ENCODE measurements at regions not wholly inside any gene's neighbourhood (a gene's known extent, or its start where the extent isn't known, plus 50 kb on each side); places are given as distances from the start of the nearest gene placed in this dataset.
A peak's percentile ranks its signal among the peaks of the same experiment; 100 is the strongest.

GRCh38 chr10:91156196-91156595 is 64.3 kb upstream of the PCGF5 start:
- Histone ChIP-seq H3K27ac (no peak overlapping the region), H3K27me3 (no peaks in the 10 kb centered on the region), H3K4me3 (no peak overlapping the region), H3K4me1 (no peaks in the 10 kb centered on the region), H3K9me3 (no peaks in the 10 kb centered on the region), H3K36me3 (no peaks in the 10 kb centered on the region)
- DNase-seq: no peak
- intact Hi-C loops (cut with DNase I): no loop called here
- no peak for TF ChIP-seq POLR2AphosphoS5 (IDR thresholded peaks at IDR 0.05)
- TF ChIP-seq POLR2A (IDR thresholded peaks at IDR 0.05): no peak
- WGBS, 2 donors: 62 to 82% methylated on average over 2 of the region's 2 CpGs

GRCh38 chr10:91159254-91159783 is 61.1 kb upstream of the PCGF5 start:
- intact Hi-C loops (cut with DNase I): no loop called here
- no peaks in the 10 kb centered on the region for H3K9me3 ChIP-seq
- H3K4me1 ChIP-seq: peaks cover 0 to 16% (median 11%) of the 10 kb centered on the region in 4 donors
- no peak for DNase-seq
- no peaks in the 10 kb centered on the region for H3K36me3 ChIP-seq
- 85 to 88% methylated on average over 2 of the region's 2 CpGs for WGBS, 2 donors
- H3K4me3 ChIP-seq: no peak overlapping the region
- H3K27ac ChIP-seq: no peak overlapping the region
- no peak for TF ChIP-seq POLR2A (IDR thresholded peaks at IDR 0.05)
- no peaks in the 10 kb centered on the region for H3K27me3 ChIP-seq

- no peaks in the 10 kb centered on the region for H3K27me3 ChIP-seq
- no peak for DNase-seq
- WGBS, 2 donors: 8 to 10% methylated on average over 13 of the region's 13 CpGs
- TF ChIP-seq CTCF (IDR thresholded peaks at IDR 0.05) (no peak), POLR2AphosphoS5 (IDR thresholded peaks at IDR 0.05) (no peak), POLR2A (IDR thresholded peaks at IDR 0.05) (no peak), EP300 (IDR thresholded peaks at IDR 0.05) (no peak)
- no peaks in the 10 kb centered on the region for H3K9me3 ChIP-seq
- H3K4me3 ChIP-seq: peak overlapping the region; percentile 55 to 91 (median 85)
- H3K36me3 ChIP-seq: no peaks in the 10 kb centered on the region
- intact Hi-C loops (cut with DNase I): loop anchor here (1.0 to 10.0 kb wide), 3 partner anchors 59 to 473 kb away; partner anchors contain the start of gene PPP1R3C
- peak overlapping the region; percentile 91 to 98 (median 94) for H3K27ac ChIP-seq
- peaks cover 0 to 24% (median 16%) of the 10 kb centered on the region in 4 donors for H3K4me1 ChIP-seq
These were observed 58.4 kb upstream of the PCGF5 start for GRCh38 chr10:91162050-91162494.

GRCh38 chr10:91162495-91163268 is 57.8 kb upstream of the PCGF5 start:
- Histone ChIP-seq H3K4me3 (peak overlapping the region; percentile 81 to 91 (median 90)), H3K36me3 (no peaks in the 10 kb centered on the region)
- WGBS, 2 donors: 0% methylated on average over 110 of the region's 110 CpGs

GRCh38 chr10:91163269-91163868 is 57.1 kb upstream of the PCGF5 start:
- 1% methylated on average over 77 of the region's 77 CpGs for WGBS, 2 donors
- peak overlapping the region; percentile 81 to 91 (median 90) for H3K4me3 ChIP-seq
- no peaks in the 10 kb centered on the region for H3K27me3 ChIP-seq
- peaks cover 0 to 24% (median 16%) of the 10 kb centered on the region in 4 donors for H3K4me1 ChIP-seq
- intact Hi-C loops (cut with DNase I): loop anchor here (5.0 to 10.0 kb wide), 2 partner anchors 244 to 471 kb away; partner anchors contain the start of gene PPP1R3C
- TF ChIP-seq POLR2A (IDR thresholded peaks at IDR 0.05) (no peak), POLR2AphosphoS5 (IDR thresholded peaks at IDR 0.05) (peak in 2 of 4 donors; percentile 35 to 64)
- H3K36me3 ChIP-seq: no peaks in the 10 kb centered on the region
- DNase-seq: peak; percentile 81
- H3K9me3 ChIP-seq: no peaks in the 10 kb centered on the region
- H3K27ac ChIP-seq: peak overlapping the region; percentile 93 to 98 (median 96)

More at GRCh38 chr10:91162495-91163268, 57.8 kb upstream of the PCGF5 start:
- intact Hi-C loops (cut with DNase I): loop anchor here (1.0 to 10.0 kb wide), 3 partner anchors 59 to 472 kb away; partner anchors contain the start of gene PPP1R3C
- H3K27me3 ChIP-seq: no peaks in the 10 kb centered on the region
- peak; percentile 90 for DNase-seq
- no peaks in the 10 kb centered on the region for H3K9me3 ChIP-seq
- peaks cover 0 to 24% (median 16%) of the 10 kb centered on the region in 4 donors for H3K4me1 ChIP-seq
- TF ChIP-seq POLR2A (IDR thresholded peaks at IDR 0.05) (peak in 1 of 2 donors; percentile 26), EP300 (IDR thresholded peaks at IDR 0.05) (no peak), POLR2AphosphoS5 (IDR thresholded peaks at IDR 0.05) (peak in 2 of 4 donors; percentile 9 to 28)
- H3K27ac ChIP-seq: peak overlapping the region; percentile 93 to 98 (median 96)

- no peaks in the 10 kb centered on the region for H3K27me3 ChIP-seq
- H3K4me1 ChIP-seq: peaks cover 0 to 24% (median 16%) of the 10 kb centered on the region in 4 donors
- TF ChIP-seq POLR2A (IDR thresholded peaks at IDR 0.05): peak in 1 of 2 donors; percentile 12
- TF ChIP-seq POLR2AphosphoS5 (IDR thresholded peaks at IDR 0.05): peak; percentile 52 to 80 (median 71)
- no peak for TF ChIP-seq CTCF (IDR thresholded peaks at IDR 0.05)
- no peak for TF ChIP-seq EP300 (IDR thresholded peaks at IDR 0.05)
- H3K9me3 ChIP-seq: no peaks in the 10 kb centered on the region
- peak; percentile 91 for DNase-seq
- H3K27ac ChIP-seq: peak overlapping the region; percentile 93 to 98 (median 96)
- 4 to 8% methylated on average over 38 of the region's 38 CpGs for WGBS, 2 donors
- H3K36me3 ChIP-seq: no peaks in the 10 kb centered on the region
- H3K4me3 ChIP-seq: peak overlapping the region; percentile 81 to 91 (median 90)
- intact Hi-C loops (cut with DNase I): loop anchor here (5.0 to 10.0 kb wide), 2 partner anchors 243 to 471 kb away; partner anchors contain the start of gene PPP1R3C
These were observed 56.5 kb upstream of the PCGF5 start for GRCh38 chr10:91163869-91164474.

Measured in sigmoid colon (tissue), 6 donors.